Sigmoid colon (tissue), 6 donors: ENCODE measurements at regions not wholly inside any gene's neighbourhood (a gene's known extent, or its start where the extent isn't known, plus 50 kb on each side); places are given as distances from the start of the nearest gene placed in this dataset.

ENCODE experiments used
- DNase-seq: peaks from one replicate; pipeline ENCODE4 v3.0.0-alpha.2; 2019
- H3K27ac ChIP-seq, 4 donors: fragments of 200-600 bp; sonication (generic); one replicate each; pipeline ENCODE4 v1.5.1; 2016 to 2019; ENCODE audit warnings: mild to moderate bottlenecking in 1 of 4
- H3K27me3 ChIP-seq, 3 donors: fragments of 200-600 bp; sonication (generic); one replicate each; pipeline ENCODE4 v1.5.1; 2019; ENCODE audit warnings: mild to moderate bottlenecking in 1 of 3
- H3K36me3 ChIP-seq, 4 donors: fragments of 200-600 bp; sonication (generic); one replicate each; pipeline ENCODE4 v1.5.1; 2016 to 2019
- H3K4me1 ChIP-seq, 4 donors: fragments of 200-600 bp; sonication (generic); one replicate each; pipeline ENCODE4 v1.5.1; 2017 to 2019
- H3K4me3 ChIP-seq, 4 donors: fragments of 200-600 bp; sonication (generic); one replicate each; pipeline ENCODE4 v1.5.1; 2017 to 2019; ENCODE audit warnings: mild to moderate bottlenecking in 2 of 4, moderate library complexity in 1 of 4
- H3K9me3 ChIP-seq, 4 donors: fragments of 200-600 bp in 3 of 4; sonication (generic) in 3 of 4; one replicate each; pipeline versions ENCODE4 v1.5.1 to v1.6.1; 2013 to 2019
- CTCF ChIP-seq, 4 experiments: fragments of 450-650 bp in 3 of 4; fragments of 200-600 bp in 1 of 4; IDR thresholded peaks; one replicate each; pipeline ENCODE4 v1.5.1; 2016 to 2019; ENCODE audit warnings: antibody characterized with exemption in 4 of 4, mild to moderate bottlenecking in 3 of 4, moderate library complexity in 2 of 4
- EP300 ChIP-seq, 4 donors: sonication (generic); formaldehyde crosslinking; IDR thresholded peaks; one replicate each; pipeline ENCODE4 v1.6.1; 2017; ENCODE audit warnings: antibody characterized with exemption in 4 of 4
- POLR2A ChIP-seq, 2 donors: fragments of 450-650 bp; IDR thresholded peaks; one replicate each; pipeline ENCODE4 v1.6.1; 2016; ENCODE audit warnings: antibody characterized with exemption in 2 of 2, mild to moderate bottlenecking in 2 of 2, moderate library complexity in 2 of 2
- POLR2AphosphoS5 ChIP-seq, 4 donors: sonication (generic); formaldehyde crosslinking; IDR thresholded peaks; one replicate each; pipeline ENCODE4 v1.6.1; 2017; ENCODE audit warnings: antibody characterized with exemption in 4 of 4
- WGBS, 2 donors: extraction: QIAGEN DNeasy Blood & Tissue Kit; methylation state at CpG; one replicate each; pipeline ENCODE4 v1.1.7; 2013; 5-methylcytosine and 5-hydroxymethylcytosine counted together
- intact Hi-C: fragments of 100-400 bp; cut with DNase I; formaldehyde crosslinking; loops from one replicate; pipeline ENCODE4 v1.15.1; 2023
- donor health status: healthy with polysubstance abuse.
- donor health status: healthy.

DNA sequence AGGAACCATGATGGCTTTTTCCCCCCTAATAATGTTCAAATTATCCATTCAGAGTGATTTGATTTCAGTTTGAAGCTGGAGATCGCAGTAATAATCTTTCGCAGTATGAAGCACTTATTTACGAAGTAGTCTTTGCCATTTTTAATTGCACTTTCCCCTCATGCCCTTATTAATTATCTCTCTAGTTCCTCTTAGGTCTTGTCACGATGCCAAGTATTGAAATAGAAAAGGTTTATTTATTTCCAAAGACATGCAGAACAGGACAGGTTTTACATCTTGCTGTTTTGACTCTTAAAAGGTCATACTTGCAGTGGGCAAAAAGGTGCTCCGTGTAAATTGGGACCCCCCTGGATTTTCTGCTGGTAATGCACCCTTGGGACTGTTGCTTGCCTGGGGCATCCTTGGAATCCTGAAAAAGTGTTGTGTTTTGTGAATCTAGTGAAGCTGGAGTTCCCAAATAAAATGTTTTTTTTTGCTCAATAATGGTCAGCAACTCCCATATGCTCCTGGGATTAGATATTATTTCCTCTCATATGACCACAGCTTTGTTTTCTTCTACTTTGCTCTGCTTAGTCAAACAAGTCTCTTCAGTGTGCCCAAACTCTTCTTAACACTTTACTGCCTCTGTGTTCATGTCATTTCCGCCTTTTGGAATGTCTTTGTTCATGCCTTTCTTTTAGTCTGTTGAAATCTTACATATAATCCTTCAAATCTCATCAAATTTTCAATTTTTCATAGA, 278.3 kb downstream of the TMEM38B start:
- Histone ChIP-seq H3K27me3 (no peaks in the 10 kb centered on the region), H3K27ac (no peak overlapping the region), H3K4me3 (no peak overlapping the region), H3K9me3 (no peaks in the 10 kb centered on the region), H3K4me1 (no peaks in the 10 kb centered on the region), H3K36me3 (no peaks in the 10 kb centered on the region)
- intact Hi-C loops, result no loop called here
- WGBS, 2 donors, result 81 to 82% methylated on average over 6 of the region's 6 CpGs
- DNase-seq, result no peak
- TF ChIP-seq EP300 (IDR thresholded peaks at IDR 0.05), result no peak
- no peak for TF ChIP-seq CTCF (IDR thresholded peaks at IDR 0.05)
- TF ChIP-seq POLR2A (IDR thresholded peaks at IDR 0.05), result no peak
- no peak for TF ChIP-seq POLR2AphosphoS5 (IDR thresholded peaks at IDR 0.05)

DNA sequence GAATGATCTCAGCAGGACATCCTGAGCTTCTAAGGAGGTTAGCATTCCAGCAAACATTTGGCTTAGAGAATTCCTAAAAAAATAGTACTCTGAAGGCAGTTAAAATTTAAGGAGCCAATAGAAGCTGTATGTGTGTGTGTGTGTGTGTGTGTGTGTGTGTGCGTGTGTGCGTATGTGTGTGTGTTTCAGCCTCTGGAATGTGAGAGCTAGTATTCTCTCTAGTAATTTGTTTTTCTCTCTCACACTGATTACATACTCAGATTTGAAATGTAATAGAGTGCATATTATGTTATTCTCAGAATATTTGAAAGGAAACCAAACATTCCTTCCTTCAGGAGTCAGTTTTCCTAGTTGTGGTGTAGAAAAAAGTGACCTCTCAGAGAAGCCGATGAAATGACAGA, 279.6 kb downstream of the TMEM38B start:
- intact Hi-C loops, result no loop called here
- no peaks in the 10 kb centered on the region for H3K27me3 ChIP-seq
- no peaks in the 10 kb centered on the region for H3K9me3 ChIP-seq
- H3K27ac ChIP-seq, result no peak overlapping the region
- DNase-seq, result no peak
- H3K4me1 ChIP-seq, result no peaks in the 10 kb centered on the region
- 69 to 80% methylated on average over 3 of the region's 3 CpGs for WGBS, 2 donors
- H3K36me3 ChIP-seq, result no peaks in the 10 kb centered on the region
- no peak for TF ChIP-seq POLR2AphosphoS5 (IDR thresholded peaks at IDR 0.05)
- no peak for TF ChIP-seq POLR2A (IDR thresholded peaks at IDR 0.05)
- no peak for TF ChIP-seq EP300 (IDR thresholded peaks at IDR 0.05)
- no peak for TF ChIP-seq CTCF (IDR thresholded peaks at IDR 0.05)
- H3K4me3 ChIP-seq, result no peak overlapping the region

GRCh38 chr9:105975886-105976645, 281.7 kb downstream of the TMEM38B start:
- WGBS, 2 donors, result 86 to 90% methylated on average over 14 of the region's 14 CpGs

DNA sequence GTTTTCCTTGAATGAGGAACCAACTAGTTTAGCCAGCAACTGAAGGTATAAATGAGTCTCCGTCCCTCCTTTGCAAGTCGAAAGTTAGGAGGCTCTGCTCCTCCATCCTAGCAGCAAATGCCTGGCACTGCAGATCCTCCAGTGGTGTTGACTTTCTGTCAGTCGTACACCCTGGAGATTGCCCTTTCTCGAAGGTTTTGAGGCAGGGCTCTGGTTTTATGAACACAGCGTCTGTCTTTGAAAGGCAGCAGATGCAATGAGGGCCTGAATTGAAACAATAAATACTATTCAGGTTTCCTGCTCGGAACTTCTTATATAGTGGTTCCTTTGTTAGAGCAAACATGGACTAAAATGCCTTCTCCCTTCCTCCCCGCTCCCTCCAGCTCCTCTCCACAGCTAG, 284.0 kb downstream of the TMEM38B start:
- WGBS, 2 donors, result 21 to 60% methylated on average over 7 of the region's 7 CpGs
- no peak for TF ChIP-seq POLR2A (IDR thresholded peaks at IDR 0.05)
- TF ChIP-seq POLR2AphosphoS5 (IDR thresholded peaks at IDR 0.05), result no peak
- TF ChIP-seq CTCF (IDR thresholded peaks at IDR 0.05), result no peak
- TF ChIP-seq EP300 (IDR thresholded peaks at IDR 0.05), result no peak
- no peaks in the 10 kb centered on the region for H3K4me1 ChIP-seq
- intact Hi-C loops, result no loop called here
- DNase-seq, result no peak
- H3K27me3 ChIP-seq, result no peaks in the 10 kb centered on the region
- no peak overlapping the region for H3K27ac ChIP-seq
- H3K4me3 ChIP-seq, result no peak overlapping the region
- H3K9me3 ChIP-seq, result no peaks in the 10 kb centered on the region
- no peaks in the 10 kb centered on the region for H3K36me3 ChIP-seq

More at GRCh38 chr9:105975886-105976645, 281.7 kb downstream of the TMEM38B start:
- H3K9me3 ChIP-seq, result no peaks in the 10 kb centered on the region
- DNase-seq, result no peak
- H3K27ac ChIP-seq, result no peak overlapping the region
- no peaks in the 10 kb centered on the region for H3K27me3 ChIP-seq
- no peak overlapping the region for H3K4me3 ChIP-seq
- no peaks in the 10 kb centered on the region for H3K4me1 ChIP-seq
- no peak for TF ChIP-seq CTCF (IDR thresholded peaks at IDR 0.05)
- H3K36me3 ChIP-seq, result no peaks in the 10 kb centered on the region
- intact Hi-C loops, result no loop called here
